GM18507 (cell line): ENCODE measurements at regions not wholly inside any gene's neighbourhood (a gene's known extent, or its start where the extent isn't known, plus 50 kb on each side); places are given as distances from the start of the nearest gene placed in this dataset.
"Not testable (repeated sequence)": the region's sequence is repeated elsewhere in the genome, so short reads cannot be mapped to it uniquely, and the experiment has no call there.

ENCODE experiments used
- DNase-seq: peaks from one replicate; pipeline ENCODE4 v3.0.0; 2011; ENCODE audit warnings: low read depth; ENCODE audit not compliant: insufficient read length; ENCODE audit errors: extremely low spot score
- FAIRE-seq: peaks from 2 replicates; lab custom pipeline; 2011; peaks lifted over from hg19 to GRCh38; lab: Jason Lieb, UNC

DNA sequence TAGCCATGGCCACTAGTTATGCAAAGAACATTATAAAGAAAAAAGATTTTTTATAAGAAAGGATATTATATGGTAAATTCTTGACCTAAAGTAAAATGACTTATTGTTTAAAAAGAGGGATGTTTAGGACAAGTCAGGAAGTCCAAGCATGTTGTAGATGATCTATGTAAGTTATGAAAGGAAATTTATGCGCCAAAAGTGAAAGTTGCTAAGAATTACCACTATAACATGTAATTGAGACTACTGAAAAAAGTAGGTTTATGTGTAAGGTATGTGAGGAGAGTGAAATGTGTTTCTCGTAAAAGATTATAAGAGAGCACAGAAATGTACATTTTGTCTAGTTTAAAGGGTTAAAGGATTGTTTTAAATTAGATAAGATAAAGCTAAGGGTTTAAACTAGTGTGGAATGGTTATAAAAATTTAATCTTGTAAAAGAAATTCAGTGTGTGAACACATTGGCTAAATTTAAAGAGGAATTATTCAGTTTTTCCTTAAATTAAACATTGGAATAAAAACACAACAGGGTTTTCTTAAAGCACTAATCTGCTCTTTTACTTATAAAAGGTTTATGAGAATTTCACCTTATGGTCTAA lies 1100.4 kb upstream of the EDIL3 start:
- FAIRE-seq (no peak), DNase-seq (no peak)

- FAIRE-seq (no peak), DNase-seq (no peak)
Observed at GRCh38 chr5:85488295-85488694, 1103.6 kb upstream of the EDIL3 start.

GRCh38 chr5:85500869-85501268 lies 1116.2 kb upstream of the EDIL3 start:
- DNase-seq (no peak), FAIRE-seq (no peak)

DNA sequence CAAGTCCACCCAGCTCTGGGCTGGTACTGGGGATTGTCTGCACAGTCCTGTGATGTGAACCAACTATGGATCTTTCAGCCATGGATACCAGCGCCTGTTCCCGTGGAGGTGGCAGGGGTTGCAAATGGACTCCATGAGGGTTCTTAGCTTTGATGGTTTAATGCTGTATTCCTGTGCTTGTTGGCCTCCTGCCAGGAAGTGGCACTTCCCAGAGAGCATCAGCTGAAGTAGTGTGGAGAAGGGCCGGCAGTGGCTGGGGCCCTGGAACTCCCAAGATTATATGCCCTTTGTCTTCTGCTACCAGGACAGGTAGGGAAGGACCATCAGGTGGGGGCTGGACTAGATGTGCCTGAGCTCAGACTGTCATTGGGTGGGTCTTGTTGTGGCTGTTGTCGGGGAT lies 1104.8 kb upstream of the COX7C start:
- FAIRE-seq = no peak
- no peak for DNase-seq

- DNase-seq = no peak
- FAIRE-seq = no peak
Observed at GRCh38 chr5:85515588-85515987, 1102.2 kb upstream of the COX7C start.

DNA sequence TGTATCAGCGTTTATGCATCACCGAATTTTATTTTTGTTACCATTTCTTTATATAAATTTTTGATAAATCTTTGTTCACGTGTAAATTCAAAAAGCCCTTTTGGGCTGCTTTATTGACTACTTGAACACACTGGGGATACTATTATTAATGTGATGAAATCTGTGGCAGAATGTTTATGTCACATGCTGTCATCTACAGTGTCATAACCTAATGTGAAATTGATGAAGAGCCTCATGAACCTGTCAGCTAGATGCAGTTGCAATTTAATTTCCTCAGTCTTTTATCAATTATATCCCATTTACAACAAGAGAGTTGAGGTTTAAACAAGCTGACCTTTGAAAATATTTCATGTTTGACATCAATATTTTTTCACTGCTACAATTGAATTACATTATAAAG lies 1100.4 kb upstream of the COX7C start:
- DNase-seq (no peak), FAIRE-seq (no peak)

- DNase-seq = no peak
Observed at GRCh38 chr5:85533341-85534047, 1084.2 kb upstream of the COX7C start.

GRCh38 chr5:85538362-85538761 lies 1079.4 kb upstream of the COX7C start:
- no peak for FAIRE-seq
- DNase-seq = no peak

More at GRCh38 chr5:85533341-85534047, 1084.2 kb upstream of the COX7C start:
- FAIRE-seq = no peak

DNA sequence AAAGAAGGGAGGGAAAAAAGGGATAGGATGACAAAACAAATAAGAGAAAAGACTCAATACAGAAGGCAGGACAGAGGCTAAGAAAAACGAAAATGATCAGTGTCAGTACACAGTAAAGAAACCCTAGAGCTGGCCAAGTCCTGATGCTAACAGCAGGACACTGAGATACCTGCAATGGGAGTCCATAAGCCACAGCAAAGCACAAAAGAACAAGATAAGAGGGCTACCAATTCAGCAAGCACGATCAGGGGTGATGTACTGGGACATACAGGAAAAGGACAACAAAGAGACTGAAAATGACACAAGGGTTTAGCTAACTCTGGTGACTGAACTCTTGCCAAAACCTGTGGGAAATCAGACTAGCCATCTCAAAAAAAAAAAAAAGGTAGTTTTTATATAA lies 1072.6 kb upstream of the COX7C start:
- no peak for FAIRE-seq
- DNase-seq = no peak

- DNase-seq (no peak), FAIRE-seq (no peak)
Observed at GRCh38 chr5:85549229-85549628, 1068.5 kb upstream of the COX7C start.

DNA sequence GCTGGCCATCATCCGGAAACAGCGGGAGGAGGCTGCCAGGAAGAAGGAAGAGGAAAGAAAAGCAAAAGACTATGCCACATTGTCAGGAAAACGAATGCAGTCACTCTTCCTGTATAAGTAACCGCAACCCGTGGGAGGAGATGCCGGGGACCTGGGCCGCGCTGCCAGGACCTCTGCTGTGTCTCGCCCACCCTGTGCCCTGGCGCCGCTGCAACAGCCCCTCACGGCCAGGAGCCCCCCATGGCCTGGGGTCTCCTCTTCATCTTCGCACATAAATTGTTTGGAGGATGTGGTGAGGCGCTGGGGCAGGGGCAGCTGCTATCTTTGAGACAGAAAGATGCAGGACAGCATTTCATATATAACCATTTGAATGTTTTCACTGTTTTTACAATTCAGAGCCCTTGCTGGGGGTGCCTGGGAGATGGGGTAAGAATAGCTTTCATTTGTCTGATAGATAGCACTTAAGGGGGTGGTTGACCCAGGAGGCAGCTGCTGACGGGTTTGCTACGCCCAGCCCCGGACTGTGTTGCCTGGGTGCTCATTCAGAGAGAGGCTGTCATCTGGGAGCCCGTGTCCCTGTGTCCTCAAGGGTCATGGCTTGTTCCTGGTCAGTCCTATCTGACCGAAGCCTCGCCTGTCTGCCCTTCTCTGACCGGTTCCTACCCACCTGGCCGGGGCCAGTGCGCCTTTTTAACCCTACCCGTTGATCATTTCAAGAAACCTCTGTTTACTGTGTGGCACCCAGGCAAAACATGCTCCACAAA lies 1067.7 kb upstream of the COX7C start:
- no peak for FAIRE-seq
- no peak for DNase-seq

- DNase-seq (no peak), FAIRE-seq (no peak)
Observed at GRCh38 chr5:85556464-85556863, 1061.3 kb upstream of the COX7C start.

DNA sequence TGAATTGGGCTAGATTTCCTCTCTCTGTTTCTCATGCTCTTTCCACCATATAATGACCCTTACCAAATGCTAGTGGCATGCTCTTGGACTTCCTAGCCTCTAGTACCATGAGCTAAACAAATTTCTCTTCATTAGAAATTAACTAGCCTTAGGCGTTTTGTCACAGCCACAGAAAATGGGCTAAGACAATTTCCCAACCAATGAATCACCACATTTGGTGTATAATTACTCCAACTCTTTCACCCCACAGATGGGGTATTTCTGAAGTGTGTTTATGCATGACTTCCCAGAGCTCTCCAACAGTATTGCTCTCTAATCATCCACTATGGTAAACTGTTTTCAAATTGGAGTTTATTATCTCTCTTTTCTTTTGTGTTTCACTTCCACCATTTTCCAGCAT lies 1041.1 kb upstream of the COX7C start:
- no peak for FAIRE-seq
- no peak for DNase-seq

GRCh38 chr5:85587806-85588205 lies 1029.9 kb upstream of the COX7C start:
- not testable (repeated sequence) for FAIRE-seq, DNase-seq

GRCh38 chr5:85588268-85588667 lies 1029.5 kb upstream of the COX7C start:
- FAIRE-seq, DNase-seq: not testable (repeated sequence)

GRCh38 chr5:85590764-85591163 lies 1027.0 kb upstream of the COX7C start:
- DNase-seq (no peak), FAIRE-seq (no peak)

DNA sequence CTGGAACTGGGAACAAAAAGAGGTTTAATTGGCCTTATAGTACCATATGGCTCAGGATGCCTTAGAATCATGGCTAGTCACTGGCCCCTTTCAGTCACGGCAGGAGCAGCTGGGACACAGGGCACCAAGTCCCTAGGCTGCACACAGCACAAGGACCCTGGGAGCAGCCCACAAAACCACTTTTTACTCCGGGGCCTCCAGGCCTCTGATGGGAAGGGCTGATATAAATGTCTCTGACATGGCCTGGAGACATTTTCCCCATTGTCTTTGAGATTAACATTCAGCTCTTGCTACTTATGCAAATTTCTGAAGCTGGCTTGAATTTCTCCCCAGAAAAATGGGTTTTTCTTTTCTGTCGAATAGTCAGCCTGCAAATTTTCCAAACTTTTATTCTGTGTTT lies 1026.4 kb upstream of the COX7C start:
- DNase-seq (no peak), FAIRE-seq (no peak)

- FAIRE-seq (no peak), DNase-seq (no peak)
Observed at GRCh38 chr5:85602843-85603242, 1014.9 kb upstream of the COX7C start.

- no peak for FAIRE-seq
- DNase-seq = no peak
Observed at GRCh38 chr5:85604378-85604777, 1013.4 kb upstream of the COX7C start.

DNA sequence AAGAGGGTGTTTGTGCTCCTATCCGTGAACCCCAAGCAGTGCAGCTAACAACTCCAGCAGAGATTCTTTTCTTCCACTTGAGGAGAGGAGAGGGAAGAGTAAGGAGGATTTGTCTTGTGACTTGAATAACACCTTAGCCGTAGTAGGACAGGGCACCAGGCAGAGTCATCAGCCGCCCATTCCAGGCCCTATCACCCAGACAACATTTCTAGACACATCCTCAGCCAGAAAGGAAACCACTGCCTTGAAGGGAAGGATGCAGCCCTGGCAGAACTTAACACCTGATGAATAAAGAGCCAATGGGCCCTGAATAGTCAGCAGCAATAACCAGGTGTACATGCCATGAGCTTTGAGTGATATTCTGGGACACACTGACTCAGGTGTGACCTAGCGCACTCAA lies 1013.0 kb upstream of the COX7C start:
- DNase-seq (no peak), FAIRE-seq (no peak)

- DNase-seq = no peak
- FAIRE-seq = no peak
Observed at GRCh38 chr5:85605381-85605780, 1012.4 kb upstream of the COX7C start.
